Skeletal muscle cell (primary cell): ENCODE measurements at regions not wholly inside any gene's neighbourhood (a gene's known extent, or its start where the extent isn't known, plus 50 kb on each side); places are given as distances from the start of the nearest gene placed in this dataset.
"Not testable (repeated sequence)": the region's sequence is repeated elsewhere in the genome, so short reads cannot be mapped to it uniquely, and the experiment has no call there.

Experiments
- DNase-seq: peaks from one replicate; pipeline ENCODE4 v3.0.0-alpha.2; 2010; ENCODE audit warnings: low read depth
- H3K4me3 ChIP-seq: 2 replicates; pipeline ENCODE4 v1.5.1; 2011; ENCODE audit warnings: low read depth, mild to moderate bottlenecking, control low read depth, low read length, moderate library complexity

DNA sequence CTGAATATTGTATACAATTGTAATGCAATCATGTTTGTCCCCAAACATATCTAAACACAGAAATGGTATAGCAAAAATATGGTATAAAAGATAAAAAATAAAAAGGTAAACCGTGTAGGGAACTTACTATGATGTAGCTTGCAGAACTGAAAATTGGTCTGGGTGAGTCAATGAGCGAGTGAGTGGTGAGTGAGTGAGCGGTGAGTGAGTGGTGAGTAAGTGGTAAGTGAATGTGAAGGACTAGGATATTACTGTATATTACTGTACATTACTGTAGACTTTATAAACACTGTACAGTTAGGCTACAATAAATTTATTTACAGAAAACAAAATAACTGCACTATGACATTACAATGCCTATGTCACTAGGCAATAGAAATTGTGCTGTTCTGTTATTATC is 1163.2 kb upstream of the SORCS1 start:
- no peak for DNase-seq
- H3K4me3 ChIP-seq = no peak overlapping the region

DNA sequence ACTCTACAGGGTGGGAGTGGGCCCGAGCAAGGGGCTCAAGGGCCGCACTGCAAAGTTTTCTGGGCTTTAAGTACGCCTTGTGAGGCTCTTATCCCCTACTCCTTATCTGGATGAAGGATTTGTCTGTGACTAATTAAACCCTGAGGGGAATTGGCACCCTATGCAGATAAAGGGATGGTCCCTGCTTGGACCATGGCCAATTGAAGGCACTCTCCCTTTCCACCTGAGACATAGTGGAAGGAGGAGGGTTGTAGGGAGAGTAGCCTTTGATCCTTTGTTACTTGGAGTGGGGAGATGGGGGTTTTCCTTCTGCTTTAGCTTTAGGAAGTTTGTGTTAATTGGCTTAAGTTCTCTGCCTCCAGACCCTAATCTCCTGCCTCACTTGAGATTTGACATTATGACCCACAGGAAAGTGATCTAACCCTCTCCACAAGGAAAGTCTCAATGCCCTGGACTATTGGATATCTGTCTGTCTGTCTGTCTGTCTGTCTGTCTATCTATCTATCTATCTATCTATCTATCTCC is 1158.8 kb upstream of the SORCS1 start:
- no peak for DNase-seq

DNA sequence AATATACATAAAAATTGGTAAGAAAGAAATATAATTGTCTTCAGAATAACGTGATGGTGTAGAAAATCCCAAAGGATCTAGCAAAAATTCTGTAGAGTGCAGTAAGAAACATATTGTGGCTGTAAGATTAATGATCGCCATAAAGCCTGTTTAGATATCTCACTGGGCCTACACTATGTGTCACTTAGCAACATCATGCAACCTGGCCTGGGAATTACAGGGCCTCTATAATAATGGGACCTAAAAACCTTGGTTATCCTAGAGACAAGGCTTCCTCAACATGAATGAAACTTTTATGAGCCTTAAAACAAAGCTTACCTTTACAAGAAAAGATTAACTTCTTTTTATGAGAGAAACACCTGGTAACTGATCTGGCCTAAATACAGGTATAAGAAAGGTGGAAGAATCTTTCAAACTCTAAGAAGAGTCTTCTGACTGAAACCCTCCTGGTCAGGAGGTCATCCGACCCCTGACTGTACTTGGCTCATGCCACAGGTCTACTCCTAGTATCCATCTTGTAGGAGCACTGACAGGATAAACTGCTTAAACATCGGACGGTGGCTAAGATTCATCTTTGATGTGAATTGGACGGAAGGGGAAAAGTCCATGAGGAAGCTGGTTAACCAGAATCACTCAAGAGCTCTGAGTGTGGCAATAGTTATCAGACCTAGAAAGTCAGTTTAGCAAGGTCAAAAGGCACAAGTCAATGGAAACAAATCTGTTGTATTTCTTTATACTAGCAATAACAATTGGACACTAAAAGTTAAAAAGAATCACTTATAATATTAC is 1155.1 kb upstream of the SORCS1 start:
- no peak for DNase-seq
- no peak overlapping the region for H3K4me3 ChIP-seq

More for the DNA sequence above, 1158.8 kb upstream of the SORCS1 start:
- H3K4me3 ChIP-seq = no peak overlapping the region

DNA sequence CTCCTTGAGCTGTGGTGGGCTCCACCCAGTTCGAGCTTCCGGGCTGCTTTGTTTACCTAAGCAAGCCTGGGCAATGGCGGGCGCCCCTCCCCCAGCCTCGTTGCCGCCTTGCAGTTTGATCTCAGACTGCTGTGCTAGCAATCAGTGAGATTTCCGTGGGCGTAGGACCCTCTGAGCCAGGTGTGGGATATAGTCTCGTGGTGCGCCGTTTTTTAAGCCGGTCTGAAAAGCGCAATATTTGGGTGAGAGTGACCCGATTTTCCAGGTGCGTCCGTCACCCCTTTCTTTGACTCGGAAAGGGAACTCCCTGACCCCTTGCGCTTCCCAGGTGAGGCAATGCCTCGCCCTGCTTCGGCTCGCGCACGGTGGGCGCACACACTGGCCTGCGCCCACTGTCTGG is 1151.1 kb upstream of the SORCS1 start:
- DNase-seq, H3K4me3 ChIP-seq: not testable (repeated sequence)

DNA sequence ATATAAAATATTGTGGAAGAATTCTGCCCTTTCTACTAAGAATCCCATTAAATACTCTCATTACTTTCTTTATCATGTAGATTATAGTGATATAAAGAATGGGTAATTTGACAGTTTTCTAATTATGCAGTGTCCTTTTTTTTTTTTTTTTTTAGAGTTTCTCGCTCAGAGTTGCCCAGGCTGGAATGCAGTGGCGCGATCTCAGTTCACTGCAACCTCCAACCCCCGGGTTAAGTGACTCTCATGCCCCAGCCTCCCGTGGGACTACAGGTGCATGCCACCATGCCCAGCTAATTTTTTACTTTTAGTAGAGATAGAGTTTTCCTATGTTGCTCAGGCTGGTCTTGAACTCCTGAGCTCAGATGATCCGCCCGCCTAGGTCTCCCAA is 1143.4 kb upstream of the SORCS1 start:
- no peak for DNase-seq
- H3K4me3 ChIP-seq = no peak overlapping the region

DNA sequence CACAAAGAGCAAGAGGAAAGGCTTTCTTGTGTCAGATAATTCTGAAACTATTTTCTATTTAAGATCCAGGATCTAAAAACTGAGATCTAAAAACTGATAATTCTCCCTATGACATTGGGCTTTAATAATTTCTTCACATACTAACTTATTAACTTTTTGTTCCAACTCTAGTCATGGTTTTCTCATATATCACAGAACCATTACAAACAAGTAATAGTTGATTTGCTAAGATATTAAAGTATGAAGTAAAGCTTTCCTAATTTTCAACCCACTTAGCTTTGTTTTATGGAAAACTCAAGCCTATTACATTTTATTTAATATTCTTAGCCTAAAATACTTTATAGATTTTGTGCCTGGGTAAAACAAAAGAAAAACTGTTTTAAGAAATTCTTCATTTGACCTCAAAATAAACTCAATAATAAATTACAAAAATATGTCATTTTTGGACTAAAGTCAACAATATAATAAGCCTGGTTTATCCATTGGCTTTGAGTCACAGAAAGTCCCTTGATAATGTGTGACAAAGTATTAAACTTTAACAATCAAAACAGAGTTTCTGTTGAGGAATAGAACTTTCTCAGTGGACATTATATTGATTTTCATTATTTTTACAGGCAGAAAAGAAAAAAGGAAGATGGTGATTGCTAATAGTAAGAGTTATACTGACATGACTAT is 1142.9 kb upstream of the SORCS1 start:
- DNase-seq = no peak
- no peak overlapping the region for H3K4me3 ChIP-seq

DNA sequence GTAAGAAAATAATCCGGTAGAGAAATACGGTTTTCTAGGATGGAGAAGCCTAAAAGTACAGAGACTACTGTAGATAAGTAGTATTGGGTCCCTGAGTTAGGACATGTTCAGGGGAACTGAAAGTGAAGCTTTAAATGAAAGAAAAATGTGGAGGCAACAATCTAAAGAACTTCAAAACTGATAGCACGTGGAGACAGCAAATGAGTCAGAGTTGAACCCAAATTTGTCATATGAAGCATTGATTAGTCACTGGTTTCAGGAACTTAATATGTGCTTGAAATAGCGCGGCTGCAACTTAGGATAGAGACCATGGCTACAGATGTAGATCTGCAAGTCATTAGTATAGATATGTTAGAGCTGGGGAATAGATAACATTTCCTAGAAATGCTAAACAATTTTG is 1138.6 kb upstream of the SORCS1 start:
- DNase-seq = no peak
- no peak overlapping the region for H3K4me3 ChIP-seq

DNA sequence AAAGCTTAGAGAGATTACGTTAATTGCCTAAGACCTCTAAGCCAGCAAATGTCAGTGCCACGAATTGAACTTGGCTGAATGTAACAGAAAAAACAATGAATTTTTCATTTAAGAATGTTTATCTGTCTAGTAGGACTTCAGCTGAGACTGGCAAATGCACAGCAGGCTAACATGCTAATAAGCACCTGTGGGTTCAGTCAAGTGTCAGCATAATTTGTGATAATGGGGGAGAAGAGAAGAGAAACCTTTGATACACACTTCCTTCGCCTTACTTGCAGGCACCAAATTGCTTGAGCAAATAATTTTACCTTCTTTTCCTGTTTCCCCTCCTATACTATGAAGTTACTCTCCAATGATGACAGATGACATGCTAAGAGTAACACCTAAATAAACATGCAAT is 1136.5 kb upstream of the SORCS1 start:
- DNase-seq = no peak
- H3K4me3 ChIP-seq = no peak overlapping the region

DNA sequence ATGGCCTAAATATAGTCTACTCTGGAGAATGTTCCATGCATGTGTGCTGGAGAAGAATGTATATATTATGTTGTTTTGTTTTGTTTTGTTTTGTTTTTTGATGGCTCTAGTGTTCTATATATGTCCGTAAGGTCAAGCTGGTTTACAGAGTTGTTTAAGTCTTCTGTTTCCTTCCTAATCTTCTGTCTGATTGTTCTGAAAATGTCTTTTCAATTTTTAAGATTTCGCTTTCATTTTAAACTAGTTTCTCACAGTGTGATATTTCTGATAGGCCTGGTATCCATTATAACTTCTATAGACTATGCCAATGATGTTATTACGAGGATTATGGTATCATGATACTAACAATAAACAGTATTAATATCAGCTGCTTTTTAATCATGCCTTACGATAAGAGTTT is 1126.3 kb upstream of the SORCS1 start:
- no peak overlapping the region for H3K4me3 ChIP-seq
- DNase-seq = no peak

DNA sequence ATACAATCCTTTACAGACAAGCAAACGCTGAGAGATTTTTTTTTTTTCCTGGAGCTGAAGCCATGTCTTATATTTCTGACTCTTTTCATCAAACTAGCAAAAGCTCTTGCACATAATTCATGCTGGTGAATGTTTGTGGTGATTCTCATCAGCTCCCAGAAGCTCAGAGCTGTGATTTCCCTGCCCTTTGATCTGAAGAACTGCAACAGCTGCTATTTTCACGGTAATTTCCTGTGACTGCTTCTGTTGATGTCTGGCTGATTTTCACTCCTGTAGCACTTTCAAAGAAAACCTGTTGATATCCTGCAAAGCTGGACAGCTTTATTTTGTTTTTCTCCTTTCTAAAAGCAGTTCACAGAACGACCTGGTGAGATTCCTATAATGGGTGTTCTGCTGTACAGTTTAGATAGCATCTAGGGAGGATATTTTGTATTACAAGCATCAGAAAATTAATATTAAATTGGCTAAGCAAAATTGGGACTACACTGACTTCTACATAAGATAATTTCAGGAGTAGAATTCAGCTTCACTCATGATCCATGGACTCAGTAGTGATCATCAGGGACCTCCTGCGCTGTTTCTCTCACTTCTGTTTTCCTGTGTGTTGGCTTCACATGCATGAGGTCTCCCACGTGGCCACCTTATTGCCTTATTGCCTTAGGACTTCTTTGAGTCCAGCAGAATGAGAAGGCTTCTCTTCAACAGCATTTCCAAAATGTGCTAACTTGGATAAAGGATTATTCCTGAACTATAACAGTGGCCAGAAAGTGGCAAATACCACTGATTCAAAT is 1111.6 kb upstream of the SORCS1 start:
- peak; percentile 8 for DNase-seq
- no peak overlapping the region for H3K4me3 ChIP-seq

DNA sequence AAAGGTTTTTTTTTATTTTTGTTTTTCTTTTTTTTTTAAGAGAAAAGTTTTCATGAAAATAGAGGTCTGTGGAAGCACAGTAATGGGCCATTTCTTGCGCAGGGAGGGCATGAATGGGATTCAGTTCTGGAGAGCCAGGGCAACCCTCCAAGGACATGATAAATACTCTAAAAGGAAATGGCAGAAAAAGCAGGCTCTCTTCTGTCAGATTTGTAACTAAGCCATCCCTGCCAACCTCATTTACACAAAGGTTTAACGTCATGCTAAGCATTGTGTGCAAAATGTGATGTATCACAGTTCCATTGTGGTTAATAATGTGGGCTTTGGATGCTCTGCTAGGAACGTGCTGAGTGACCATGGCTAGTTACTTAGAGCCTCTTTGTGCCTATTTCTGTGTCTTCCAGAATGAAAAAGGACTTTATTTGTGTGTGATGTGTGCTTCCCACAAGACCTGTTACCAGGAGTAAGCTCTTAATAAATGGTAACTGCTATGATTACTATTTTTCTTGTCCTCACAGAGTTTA is 1095.9 kb upstream of the SORCS1 start:
- no peak overlapping the region for H3K4me3 ChIP-seq
- DNase-seq = no peak

DNA sequence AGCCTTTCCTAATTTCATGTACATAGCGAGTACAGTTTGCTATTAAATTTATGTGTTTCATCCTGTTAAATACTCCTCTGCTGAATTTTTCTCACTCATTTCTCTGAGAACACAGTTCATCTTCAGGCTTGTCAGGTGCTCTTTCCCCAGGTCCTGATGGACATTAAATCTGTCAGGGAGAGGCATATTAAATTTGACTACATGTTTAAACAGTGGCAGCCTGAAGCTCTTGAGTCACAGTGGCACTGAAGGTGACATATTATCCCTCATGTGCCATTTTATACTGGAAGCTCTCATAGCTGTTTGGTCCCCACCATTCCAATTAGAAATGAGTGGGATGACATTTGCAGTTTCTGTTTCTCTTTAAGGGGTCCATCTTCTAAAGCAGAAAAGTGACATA is 1089.6 kb upstream of the SORCS1 start:
- H3K4me3 ChIP-seq = no peak overlapping the region
- DNase-seq = no peak

DNA sequence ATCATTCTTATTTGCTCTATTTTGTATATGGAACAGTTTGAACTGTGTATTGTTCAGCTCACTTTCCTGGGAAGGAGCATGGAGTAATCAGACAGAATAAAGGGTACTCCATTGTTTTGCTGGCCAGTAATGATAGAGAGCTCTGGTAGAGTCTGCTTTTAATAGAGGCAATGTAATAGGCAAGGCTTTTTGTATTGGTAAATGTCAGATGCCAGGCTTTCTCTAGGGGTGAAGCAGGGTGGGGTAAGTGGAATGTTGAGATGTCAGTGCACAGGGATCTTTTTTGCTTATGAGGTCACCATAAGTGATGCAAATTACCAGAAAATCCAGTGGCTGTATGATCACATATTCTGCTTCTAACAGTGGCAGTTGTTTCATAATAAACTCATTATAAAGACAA is 1088.3 kb upstream of the SORCS1 start:
- no peak for DNase-seq
- no peak overlapping the region for H3K4me3 ChIP-seq

DNA sequence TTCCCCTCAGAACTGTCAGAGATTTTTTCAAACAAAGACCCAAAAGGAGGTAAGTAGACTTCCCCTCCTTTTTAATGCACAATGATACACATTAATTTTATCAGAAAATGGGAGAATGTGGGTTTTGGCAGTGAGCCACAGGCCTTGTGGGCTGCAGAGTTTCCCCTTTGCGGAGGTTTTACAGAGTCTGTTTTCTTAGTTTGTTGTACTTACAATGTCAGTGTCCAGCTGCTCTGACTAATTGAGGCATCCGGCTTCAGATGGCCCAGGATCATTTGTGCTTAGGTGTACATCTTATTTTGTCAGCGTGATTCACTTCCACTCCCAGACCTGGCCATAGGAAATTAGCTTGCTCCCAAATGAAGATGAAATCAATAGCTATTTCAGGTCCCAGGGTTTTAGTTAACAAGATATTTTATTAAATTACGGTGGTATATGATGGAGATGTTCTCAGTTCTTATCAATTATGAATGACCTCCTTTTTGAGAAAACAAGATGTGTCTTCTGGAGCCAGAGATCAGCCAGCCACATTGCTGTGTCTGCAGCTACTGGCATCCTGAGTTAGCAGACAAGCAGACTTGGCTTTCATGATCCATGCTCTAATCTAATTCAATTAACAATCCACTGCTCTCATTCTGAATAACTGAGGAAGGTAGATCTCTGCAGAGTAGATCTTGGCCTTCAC is 1086.6 kb upstream of the SORCS1 start:
- peak; percentile 15 for DNase-seq
- H3K4me3 ChIP-seq = no peak overlapping the region

DNA sequence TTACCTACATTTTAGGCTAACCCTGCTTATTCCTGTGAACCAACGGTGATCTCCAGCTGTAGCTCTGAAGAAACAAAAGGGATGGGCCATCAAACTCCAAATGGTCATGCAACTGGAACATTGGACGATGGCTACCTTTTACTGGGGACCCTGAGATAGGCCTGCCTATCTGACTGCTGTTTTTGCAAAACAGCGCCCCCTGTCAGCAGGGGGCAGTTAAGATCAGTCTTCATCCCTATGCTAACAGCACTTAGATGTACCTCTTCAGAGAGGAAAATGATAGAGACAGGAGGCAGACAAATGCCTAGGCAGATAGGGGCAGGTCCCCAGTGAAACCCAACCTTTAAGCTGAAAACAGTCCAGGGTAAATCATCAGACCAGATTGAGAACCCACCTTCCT is 1085.4 kb upstream of the SORCS1 start:
- DNase-seq = no peak
- no peak overlapping the region for H3K4me3 ChIP-seq

DNA sequence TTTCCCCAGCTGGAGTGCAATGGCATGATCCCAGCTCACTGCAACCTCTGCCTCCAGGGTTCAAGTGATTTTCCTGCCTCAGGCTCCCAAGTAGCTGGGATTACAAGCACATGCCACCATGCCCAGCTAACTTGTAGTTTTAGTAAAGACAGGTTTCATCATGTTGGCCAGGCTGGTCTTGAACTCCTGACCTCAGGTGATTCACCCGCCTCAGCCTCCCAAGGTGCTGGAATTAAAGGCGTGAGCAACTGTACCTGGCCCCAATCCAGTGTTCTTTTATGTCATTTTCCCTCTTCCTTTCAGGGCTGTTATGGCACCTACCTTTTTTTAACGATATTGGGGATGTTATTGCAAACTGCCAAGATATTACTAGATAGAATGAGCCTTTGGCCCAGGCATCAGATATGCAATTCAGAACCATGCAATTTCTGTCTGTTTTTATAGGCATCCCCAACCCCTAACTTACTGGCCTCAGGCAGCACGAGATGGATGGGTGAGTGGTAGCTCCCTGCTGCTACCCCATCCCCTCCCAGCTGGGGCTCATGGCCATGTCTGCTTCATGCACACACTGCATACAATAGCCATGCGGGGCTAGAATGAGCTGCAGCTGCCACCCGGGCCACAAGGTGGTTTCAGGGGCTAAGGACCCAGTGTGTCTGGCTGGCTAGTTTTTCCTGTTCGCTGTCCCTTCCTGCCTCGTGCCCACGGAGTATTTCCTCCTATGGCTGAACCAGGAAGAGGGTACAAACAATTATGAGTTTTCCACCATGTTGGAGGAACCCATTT is 1080.1 kb upstream of the SORCS1 start:
- H3K4me3 ChIP-seq = no peak overlapping the region
- DNase-seq = no peak

DNA sequence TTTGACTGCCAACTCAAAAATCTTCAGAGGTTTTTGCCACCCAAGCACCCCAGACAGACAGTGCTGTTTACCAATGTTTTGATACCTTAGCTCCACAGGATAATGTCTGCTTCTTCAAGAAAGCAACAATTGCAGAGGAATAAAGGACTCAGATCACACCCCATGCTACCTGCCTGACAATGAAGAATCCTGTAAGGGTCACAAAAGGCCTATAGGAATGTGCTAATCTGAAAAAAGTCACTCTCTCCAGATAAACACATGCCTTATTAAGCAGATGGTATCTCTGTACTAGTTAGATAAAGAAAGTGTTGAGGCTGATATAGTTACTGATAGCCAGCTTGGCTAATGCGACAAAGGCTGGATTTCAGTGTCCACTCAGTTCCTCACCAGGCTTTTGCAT is 1076.7 kb upstream of the SORCS1 start:
- H3K4me3 ChIP-seq = no peak overlapping the region
- DNase-seq = no peak

DNA sequence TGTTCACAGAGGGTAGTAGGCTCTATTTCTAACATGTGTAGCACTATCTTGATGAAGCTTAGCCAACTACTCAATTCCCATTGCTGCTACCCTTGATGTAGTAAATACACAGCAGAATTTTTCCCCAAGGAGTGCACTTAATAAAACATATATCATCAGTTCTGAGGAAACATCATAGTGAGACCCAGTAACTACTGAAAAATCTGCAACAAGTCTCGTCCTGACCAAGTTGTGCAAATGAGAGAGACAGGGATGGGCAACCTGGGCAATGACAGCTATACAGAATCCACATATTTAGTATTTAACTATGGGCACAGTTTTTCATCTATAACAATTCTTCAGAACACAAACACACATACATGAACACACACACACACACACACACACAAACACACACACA is 1073.8 kb upstream of the SORCS1 start:
- no peak for DNase-seq
- no peak overlapping the region for H3K4me3 ChIP-seq
